NT2/D1 (cell line): ENCODE measurements at regions not wholly inside any gene's neighbourhood (a gene's known extent, or its start where the extent isn't known, plus 50 kb on each side); places are given as distances from the start of the nearest gene placed in this dataset.

Source experiments
- DNase-seq: peaks from one replicate; pipeline ENCODE4 v3.0.0-alpha.2; 2011; ENCODE audit warnings: low read depth, low spot score
- H3K27me3 ChIP-seq: 2 replicates; pipeline ENCODE4 v1.6.0; 2011; ENCODE audit warnings: mild to moderate bottlenecking; ENCODE audit not compliant: insufficient read length, insufficient read depth
- H3K36me3 ChIP-seq: 2 replicates; pipeline ENCODE4 v1.6.1; 2011; ENCODE audit warnings: mild to moderate bottlenecking, low read length, mixed read lengths; ENCODE audit not compliant: insufficient read depth, insufficient read length
- H3K4me1 ChIP-seq: 2 replicates; pipeline ENCODE4 v1.5.1; 2011; ENCODE audit not compliant: insufficient read depth, insufficient read length
- H3K4me3 ChIP-seq: 2 replicates; pipeline ENCODE4 v1.5.1; 2011; ENCODE audit warnings: low read depth; ENCODE audit not compliant: insufficient read length
- H3K9ac ChIP-seq: 2 replicates; pipeline ENCODE4 v1.6.0; 2011; ENCODE audit warnings: low read depth; ENCODE audit not compliant: insufficient read length
- H3K9me3 ChIP-seq: 2 replicates; pipeline ENCODE4 v1.5.1; 2011; ENCODE audit warnings: mild to moderate bottlenecking, low read length; ENCODE audit not compliant: insufficient read depth
- SUZ12 ChIP-seq: IDR thresholded peaks from 2 replicates; pipeline ENCODE4 v1.6.1; 2011; ENCODE audit not compliant: insufficient read length, insufficient read depth; ENCODE audit errors: extremely low read depth
- YY1 ChIP-seq: IDR thresholded peaks from 2 replicates; pipeline ENCODE4 v1.6.1; 2011; ENCODE audit not compliant: insufficient read length, insufficient read depth
- ZNF274 ChIP-seq: IDR thresholded peaks from 2 replicates; pipeline ENCODE4 v1.6.1; 2011; ENCODE audit warnings: mild to moderate bottlenecking, low read depth, low read length

DNA sequence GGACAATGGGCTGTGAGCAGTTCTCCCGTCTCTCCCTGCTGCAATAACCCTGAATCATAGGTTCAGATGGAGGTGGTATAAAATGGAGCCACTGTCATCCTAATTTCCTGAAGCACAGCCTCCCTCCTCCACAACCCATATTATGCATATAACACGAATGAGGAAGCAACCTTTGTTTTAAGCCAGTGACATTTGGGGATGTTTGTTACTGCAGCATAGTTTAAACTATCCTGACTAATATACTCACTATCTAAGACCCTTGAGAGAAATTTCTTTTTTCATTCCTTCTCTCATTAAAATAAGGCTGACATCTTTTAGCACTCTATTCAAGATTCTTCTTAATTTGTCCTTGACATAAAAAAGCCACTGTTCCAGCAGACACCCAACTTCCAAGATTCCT is 413.4 kb downstream of the SOX9 start:
- no peak overlapping the region for H3K4me3 ChIP-seq
- DNase-seq, result no peak
- H3K9ac ChIP-seq, result no peak overlapping the region
- H3K9me3 ChIP-seq, result peaks cover 13% of the 10 kb centered on the region; the same call in 1 of the 2 replicates
- no peaks in the 10 kb centered on the region for H3K27me3 ChIP-seq
- TF ChIP-seq ZNF274 (no peak), YY1 (no peak), SUZ12 (no peak)
- no peaks in the 10 kb centered on the region for H3K36me3 ChIP-seq
- peaks cover 8% of the 10 kb centered on the region for H3K4me1 ChIP-seq

- no peak for DNase-seq
- no peak for TF ChIP-seq YY1
- no peak for TF ChIP-seq ZNF274
- TF ChIP-seq SUZ12, result no peak
- Histone ChIP-seq H3K4me1 (peaks cover 10% of the 10 kb centered on the region), H3K4me3 (no peak overlapping the region), H3K36me3 (no peaks in the 10 kb centered on the region), H3K9me3 (peaks cover 13% of the 10 kb centered on the region; the same call in 1 of the 2 replicates), H3K27me3 (no peaks in the 10 kb centered on the region), H3K9ac (no peak overlapping the region)
Measured at GRCh38 chr17:72534776-72535175, 414.0 kb downstream of the SOX9 start.

DNA sequence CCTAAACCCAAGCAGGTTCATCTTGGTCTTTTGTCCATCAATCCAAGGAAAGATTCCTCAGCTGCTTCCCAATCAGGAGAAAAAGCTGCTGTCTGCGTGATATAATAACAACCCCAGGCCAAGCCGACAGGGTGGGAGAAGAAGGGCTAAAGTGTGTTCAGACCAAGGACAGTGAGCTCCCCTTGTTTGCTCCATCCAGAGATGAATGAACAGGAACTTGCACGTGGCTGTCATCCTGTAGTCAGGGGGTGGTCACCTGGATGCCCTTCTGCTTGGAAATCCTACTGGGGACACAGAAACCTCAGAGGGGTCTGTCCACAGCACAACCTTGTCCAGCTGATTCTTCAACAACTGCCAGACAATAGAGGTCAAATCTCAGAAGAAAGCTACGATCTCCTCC is 414.5 kb downstream of the SOX9 start:
- no peaks in the 10 kb centered on the region for H3K36me3 ChIP-seq
- no peaks in the 10 kb centered on the region for H3K27me3 ChIP-seq
- DNase-seq, result no peak
- peaks cover 10% of the 10 kb centered on the region for H3K4me1 ChIP-seq
- TF ChIP-seq ZNF274 (no peak), YY1 (no peak), SUZ12 (no peak)
- H3K9me3 ChIP-seq, result peaks cover 13% of the 10 kb centered on the region; the same call in 1 of the 2 replicates
- H3K4me3 ChIP-seq, result no peak overlapping the region
- H3K9ac ChIP-seq, result no peak overlapping the region

DNA sequence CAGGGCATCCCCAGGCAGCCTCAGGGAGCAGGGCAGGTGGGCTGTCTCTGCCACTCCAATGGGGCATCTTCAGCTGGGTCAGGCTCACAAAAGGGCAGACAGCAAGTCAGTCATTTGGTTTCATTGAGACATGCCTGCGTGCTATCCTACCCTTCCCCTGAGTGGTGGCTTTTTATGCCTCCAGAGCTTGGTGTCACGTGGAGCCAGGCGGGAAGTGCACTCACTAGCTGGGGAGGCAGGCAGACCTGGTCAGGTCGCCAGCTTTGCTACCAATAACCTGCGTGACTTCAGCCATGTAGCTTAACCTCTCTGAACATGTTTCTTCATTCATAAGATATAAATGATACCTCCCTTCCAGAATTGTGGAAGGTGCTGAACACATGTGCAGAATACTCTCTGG is 415.0 kb downstream of the SOX9 start:
- no peak for TF ChIP-seq ZNF274
- TF ChIP-seq YY1, result no peak
- TF ChIP-seq SUZ12, result no peak
- Histone ChIP-seq H3K27me3 (no peaks in the 10 kb centered on the region), H3K36me3 (no peaks in the 10 kb centered on the region), H3K4me1 (peaks cover 10% of the 10 kb centered on the region), H3K4me3 (no peak overlapping the region), H3K9ac (peak overlapping the region; percentile 26), H3K9me3 (peaks cover 13% of the 10 kb centered on the region; the same call in 1 of the 2 replicates)
- no peak for DNase-seq

- no peak for DNase-seq
- H3K9ac ChIP-seq, result no peak overlapping the region
- no peak overlapping the region for H3K4me3 ChIP-seq
- TF ChIP-seq ZNF274, result no peak
- no peak for TF ChIP-seq SUZ12
- TF ChIP-seq YY1, result no peak
- H3K27me3 ChIP-seq, result no peaks in the 10 kb centered on the region
- H3K4me1 ChIP-seq, result peaks cover 10% of the 10 kb centered on the region
- H3K9me3 ChIP-seq, result peaks cover 17% of the 10 kb centered on the region; the same call in 1 of the 2 replicates
- H3K36me3 ChIP-seq, result no peaks in the 10 kb centered on the region
Measured at GRCh38 chr17:72536788-72537187, 416.0 kb downstream of the SOX9 start.

DNA sequence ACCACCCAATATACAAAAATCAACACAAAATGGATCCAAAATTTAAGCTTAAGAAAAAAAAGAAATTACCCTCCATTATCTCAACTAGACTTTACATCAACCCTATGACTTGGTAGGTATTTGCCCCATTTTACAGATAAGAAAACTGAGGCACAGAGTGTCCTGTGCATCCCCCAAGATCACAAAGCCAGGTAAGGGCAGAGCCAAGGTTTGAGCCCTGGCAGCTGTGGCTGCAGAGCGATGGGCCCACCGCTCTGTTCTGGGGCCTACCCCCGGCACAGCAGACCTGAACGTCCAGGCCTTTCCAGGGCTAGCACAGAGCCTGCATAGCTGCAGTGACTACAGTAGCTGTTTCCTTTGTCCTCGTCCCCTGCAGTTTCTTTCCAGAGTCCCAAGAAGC is 417.6 kb downstream of the SOX9 start:
- peak overlapping the region; percentile 37 for H3K9ac ChIP-seq
- no peak overlapping the region for H3K4me3 ChIP-seq

GRCh38 chr17:72538901-72539352 is 418.1 kb downstream of the SOX9 start:
- Histone ChIP-seq H3K4me1 (peaks cover 10% of the 10 kb centered on the region), H3K4me3 (no peak overlapping the region), H3K9me3 (peaks cover 20% of the 10 kb centered on the region; the same call in 1 of the 2 replicates), H3K9ac (peak overlapping the region; percentile 37), H3K36me3 (no peaks in the 10 kb centered on the region), H3K27me3 (no peaks in the 10 kb centered on the region)
- DNase-seq, result no peak
- TF ChIP-seq YY1 (no peak), SUZ12 (no peak), ZNF274 (no peak)

More for the DNA sequence above, 417.6 kb downstream of the SOX9 start:
- H3K36me3 ChIP-seq, result no peaks in the 10 kb centered on the region
- no peak for DNase-seq
- peaks cover 10% of the 10 kb centered on the region for H3K4me1 ChIP-seq
- H3K9me3 ChIP-seq, result peaks cover 22% of the 10 kb centered on the region; the same call in 1 of the 2 replicates
- no peaks in the 10 kb centered on the region for H3K27me3 ChIP-seq
- TF ChIP-seq SUZ12 (no peak), YY1 (no peak), ZNF274 (no peak)
